Daoy (cell line): ENCODE measurements at regions not wholly inside any gene's neighbourhood (a gene's known extent, or its start where the extent isn't known, plus 50 kb on each side); places are given as distances from the start of the nearest gene placed in this dataset.

Source experiments
- DNase-seq: peaks from one replicate; pipeline ENCODE4 v3.0.0-alpha.2; 2015; ENCODE audit warnings: low read depth

DNA sequence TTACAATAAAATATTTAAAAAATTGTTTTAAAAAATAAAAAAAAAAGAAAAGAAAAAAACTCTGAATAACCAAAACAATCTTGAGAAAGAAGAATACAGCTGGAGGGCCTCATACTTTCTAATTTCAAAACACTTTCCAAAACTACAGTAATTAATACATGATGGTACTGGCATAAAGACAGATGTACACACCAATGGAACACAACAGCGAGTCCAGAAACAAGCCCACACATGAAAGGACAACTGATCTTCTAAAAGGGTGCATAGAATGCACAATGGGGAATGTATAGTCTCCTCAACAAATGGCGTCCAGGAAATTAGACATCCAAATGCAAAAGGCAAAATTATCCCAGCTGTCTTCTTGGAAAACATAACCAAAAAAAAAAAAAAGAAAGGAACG lies 99.6 kb downstream of the LURAP1L start:
- DNase-seq = no peak

DNA sequence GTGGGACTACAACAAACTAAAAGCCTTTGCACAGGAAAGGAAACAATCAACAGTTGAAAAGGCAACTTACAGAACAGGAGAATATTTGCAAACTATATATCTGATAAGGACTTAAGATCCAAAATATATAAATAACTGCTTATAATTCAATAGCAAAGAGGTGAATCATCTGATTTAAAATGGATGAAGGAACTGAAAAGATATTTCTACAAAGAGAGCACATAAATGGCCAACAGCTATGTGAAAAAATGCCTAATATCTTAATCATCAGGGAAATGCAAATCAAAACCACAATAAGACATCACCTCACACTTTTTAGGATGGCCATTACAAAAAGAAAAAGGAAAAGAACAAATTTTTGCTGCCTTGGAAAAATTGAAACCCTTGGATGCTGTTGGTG lies 100.4 kb downstream of the LURAP1L start:
- no peak for DNase-seq

DNA sequence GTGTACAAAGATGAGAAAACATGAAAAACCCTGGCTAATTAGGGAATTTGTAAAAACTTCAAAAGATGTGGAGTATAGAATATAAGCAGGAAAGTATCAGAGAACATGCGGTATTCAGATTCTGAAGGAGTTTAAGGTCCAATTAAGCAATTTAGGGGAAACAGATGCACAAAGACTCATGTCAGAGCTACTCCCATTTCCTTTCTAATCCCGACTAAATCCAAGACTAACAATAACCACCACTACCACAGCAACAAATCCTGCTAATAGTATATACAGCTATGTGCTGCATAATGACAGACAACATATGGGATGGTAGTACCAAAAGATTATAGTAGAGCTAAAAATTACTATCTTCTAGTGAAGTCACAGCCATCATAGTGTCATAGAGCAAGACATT lies 102.1 kb downstream of the LURAP1L start:
- DNase-seq = no peak

DNA sequence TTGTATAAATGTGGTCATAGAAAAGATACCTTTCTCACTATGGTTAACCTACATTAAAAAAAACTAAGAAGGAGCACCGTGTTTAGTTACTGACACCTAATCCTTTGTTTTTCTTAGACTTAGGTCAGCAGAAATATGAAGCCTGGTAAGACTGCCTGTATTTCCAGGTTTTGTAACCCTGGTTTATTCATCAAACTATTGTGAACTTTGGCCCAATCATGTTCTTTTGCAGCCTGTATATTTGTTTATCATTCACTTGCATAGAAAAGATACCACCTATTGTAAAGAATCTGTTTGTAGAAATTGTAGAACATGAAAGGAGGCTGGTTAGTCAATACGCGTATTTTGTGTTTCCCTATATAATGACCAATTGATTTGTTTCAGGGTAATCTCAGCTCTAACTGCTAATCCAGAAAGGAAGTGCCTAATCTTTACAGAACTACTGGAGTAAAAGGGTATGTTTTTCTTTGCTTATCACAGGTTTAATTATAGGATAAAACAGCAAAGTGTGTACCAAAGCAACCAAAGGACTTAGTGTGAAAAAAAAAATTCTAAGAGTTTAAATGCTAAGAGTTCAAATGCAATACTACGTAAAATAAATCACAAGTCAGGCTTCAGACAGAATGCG lies 103.6 kb downstream of the LURAP1L start:
- peak; percentile 23 for DNase-seq

DNA sequence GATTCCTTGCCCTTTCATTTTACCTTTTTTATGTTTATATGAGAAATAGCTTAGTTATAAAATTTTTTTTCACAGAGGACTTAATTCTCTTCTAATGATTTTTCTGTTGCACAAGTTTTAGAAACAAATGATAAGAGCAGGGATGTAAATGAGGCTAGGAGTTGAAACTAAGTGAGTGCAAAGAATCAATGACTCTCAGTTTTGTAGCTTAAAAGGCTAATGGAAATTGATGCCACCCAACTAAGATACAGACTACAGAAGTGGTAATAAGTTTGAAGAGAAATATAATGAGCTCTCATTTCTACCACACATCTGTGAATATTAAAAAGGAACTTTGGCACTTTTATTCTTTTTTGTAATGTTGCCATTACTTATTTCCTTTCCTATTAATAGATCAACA lies 105.1 kb downstream of the LURAP1L start:
- no peak for DNase-seq

DNA sequence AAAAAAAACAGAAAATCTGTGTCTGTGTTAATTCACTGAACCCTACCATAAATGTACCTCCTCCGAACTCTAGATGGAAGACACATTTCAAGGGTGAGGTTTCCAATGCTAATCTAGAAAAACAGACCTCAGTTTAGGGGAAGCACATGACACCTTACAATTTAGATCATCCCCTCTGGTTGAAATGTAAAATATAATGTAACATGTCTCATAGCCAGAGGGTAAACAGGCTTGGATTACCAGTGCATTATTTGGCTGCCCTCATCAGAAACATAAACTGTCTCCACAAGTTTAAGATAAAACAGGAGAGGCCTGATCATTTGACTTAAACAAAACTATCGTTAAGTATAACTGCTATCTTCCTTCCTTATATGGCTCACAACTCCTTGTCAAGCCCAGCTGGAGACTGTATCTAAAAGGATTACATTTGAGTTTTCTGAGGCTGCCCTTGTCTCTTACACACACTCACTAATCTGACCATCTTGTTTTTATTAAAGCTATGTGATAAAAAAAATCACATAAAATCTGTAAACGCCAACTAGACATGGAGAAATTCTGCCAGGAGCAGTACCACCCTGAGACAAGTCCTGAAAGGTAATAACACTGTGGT lies 105.7 kb downstream of the LURAP1L start:
- no peak for DNase-seq

DNA sequence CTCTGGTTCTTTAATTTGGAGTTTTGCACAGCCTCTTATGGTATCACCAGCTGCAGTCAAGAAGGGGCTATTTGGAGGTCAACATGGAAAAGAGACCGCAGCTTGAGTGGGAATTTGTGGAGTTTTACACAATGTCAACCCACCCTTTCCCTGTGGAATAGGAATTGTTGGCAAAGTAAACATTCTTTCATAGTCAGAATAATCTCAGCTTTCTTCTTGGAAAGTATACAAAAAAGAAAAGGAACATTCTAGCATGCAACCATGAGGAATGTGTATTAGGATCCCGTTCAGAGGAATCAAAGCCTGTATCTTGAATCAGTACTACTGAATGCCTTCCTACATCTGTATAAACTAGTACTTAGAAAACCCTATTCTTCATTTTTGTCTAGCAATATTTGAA lies 107.6 kb downstream of the LURAP1L start:
- DNase-seq = no peak

DNA sequence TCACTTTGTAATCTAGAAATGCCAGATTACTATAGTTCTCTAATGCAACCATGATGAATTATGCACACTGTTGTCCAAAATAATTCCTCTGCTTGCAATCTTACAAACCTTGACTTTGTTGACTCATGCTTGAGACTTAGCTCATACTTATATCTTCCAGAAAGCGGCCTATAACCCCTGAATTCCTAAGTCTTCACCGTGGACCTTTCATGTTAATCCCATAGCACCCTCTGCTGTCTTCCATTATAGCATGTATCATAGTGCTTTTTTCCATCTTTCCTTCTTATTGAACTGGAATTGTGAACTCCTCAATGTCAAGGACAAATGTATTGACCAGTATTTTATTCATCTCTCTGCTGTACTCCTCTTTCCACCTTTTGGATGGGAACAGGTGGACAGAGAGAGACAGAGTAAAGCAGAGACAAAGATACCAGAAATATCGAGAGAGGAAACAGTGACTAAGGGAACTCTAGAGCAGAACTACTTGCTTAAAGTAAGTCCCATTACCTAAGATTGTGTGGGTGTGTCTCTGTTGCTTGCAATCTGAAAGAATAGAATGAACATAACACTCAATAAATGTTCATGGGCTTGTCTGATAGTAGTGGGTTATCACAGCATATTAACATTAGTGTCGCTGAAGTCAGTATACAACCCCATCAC lies 110.0 kb downstream of the LURAP1L start:
- peak; percentile 64 for DNase-seq

DNA sequence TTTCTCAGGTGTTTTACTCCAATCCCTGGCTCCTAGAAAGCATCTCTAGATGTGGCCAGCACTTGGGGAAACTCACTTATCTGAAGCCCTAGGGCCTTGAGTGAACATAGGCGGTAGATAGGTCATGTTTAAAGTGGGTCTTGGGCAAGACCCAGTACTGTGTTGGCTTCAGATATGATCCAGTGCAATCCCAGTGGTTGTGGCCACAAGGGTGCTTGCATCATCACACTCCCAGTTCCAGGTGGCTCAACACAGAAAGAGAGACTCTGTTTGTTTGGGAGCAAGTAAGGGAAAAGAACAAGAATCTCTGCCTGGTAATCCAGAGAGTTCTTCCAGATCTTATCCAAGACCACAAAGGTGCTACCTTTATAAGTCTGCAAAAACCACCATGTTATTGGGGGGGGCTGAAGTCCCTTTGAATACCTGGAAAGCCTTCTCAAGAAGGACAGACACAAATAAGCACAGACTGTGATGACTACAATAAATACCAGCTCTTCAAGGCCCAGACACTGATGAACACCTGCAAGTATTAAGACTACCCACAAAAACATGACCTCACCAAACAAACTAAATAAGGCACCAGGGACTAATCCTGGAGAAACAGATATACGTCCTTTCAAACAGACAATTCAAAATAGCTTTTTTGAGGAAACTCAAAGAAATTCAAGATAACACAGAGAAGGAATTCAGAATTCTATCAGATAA lies 114.7 kb downstream of the LURAP1L start:
- no peak for DNase-seq

DNA sequence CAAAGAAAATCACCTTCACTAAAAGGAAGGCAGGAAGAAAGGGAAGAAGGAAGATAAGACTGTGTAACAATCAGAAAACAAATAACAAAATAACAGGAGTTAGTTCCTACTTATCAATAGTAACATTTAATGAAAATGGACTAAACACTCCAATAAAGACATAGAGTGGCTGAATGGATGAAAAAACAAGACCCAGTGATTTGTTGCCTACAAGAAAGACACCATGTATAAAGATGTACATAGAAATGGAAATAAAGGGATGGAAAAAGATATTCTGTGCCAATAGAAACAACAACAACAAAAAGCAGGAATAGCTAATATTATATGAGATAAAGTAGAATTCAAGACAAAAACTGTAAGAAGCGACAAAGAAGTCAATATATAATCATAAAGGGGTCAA lies 116.8 kb downstream of the LURAP1L start:
- no peak for DNase-seq

DNA sequence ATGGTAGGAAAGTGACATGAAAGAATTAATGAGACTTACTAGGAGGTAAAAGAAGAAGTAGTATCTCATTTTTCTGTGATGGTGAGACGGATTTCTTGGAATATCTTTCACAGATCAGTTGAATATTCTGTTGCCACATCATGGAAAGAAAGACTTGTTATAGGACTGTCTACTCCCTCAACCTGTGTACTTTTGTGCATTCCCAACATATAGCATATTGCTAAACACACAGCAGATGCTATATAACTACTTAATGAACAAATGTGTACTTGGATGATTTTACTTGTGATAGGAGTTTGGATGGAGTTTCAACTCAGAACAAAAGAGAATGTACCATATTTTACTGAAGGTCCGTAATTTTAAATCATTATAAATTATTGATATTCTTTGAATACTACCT lies 128.5 kb downstream of the LURAP1L start:
- no peak for DNase-seq

DNA sequence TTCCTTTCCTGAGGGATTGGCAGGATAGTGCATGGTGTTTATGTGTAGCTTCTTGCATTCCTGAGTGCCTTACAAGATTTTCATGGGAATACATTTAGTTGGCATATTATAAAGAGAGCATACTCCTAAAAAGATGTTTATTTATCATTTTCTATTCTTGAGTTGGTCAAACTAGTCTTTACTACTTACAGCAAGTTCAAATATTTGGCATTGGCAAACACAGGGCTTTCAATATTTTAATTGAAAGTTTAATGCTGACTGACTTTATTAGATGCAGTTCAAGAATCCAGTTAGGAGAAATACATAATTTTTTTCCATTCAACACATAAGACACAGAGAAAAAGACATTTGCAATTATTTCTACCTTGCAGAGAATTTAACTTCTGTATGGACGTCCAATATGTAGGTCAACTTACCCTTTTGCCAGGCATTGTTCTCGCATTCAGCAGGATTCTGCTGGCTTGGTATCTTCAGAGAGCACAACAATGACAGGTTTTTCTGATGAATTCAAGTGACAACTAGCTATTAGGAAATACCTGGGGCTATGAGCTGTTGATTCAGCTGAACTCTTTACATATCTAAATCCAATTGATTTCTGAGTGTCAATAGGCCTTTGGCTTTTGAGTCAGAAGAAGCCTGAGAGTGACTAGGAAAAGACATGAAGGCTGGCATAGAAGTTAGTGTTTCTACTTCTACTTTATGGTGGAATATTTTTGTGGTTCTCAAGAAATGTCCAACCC lies 129.6 kb downstream of the LURAP1L start:
- no peak for DNase-seq

DNA sequence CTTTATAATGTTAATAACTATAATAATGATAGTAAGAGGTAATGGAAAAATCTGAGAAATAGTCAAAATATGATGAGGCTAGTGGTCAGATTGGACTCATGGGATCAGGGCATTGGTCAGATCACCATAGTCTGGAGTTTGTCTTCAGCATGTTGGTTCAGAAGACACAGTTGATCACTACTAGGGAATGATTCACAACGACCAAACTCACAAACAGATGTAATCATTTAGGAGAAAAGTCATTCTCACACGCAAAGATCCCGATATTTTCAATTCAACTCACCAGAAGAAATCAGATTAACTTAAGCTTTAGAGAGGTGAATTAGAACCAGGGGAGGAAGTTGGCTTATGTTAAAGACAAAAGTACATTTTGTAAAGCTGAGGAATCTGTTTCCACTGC lies 131.8 kb downstream of the LURAP1L start:
- no peak for DNase-seq

DNA sequence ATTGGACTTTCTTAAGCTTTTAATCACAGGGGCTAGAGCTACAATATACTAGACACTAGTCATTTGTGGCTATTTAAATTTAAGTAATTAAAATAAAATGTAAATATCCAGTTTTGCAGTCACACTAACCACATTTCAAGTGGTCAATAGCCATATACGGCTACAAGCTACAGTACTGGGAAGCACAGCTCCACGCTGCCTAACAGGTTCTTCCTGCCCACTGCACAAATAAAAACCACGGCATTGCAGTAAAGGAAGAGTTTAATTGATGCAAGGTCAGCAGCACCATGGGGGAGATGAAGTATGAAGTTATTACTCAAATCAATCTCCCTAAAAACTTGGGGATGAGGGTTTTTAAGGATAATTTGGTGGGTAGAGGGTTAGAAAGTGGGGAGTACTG lies 134.1 kb downstream of the LURAP1L start:
- DNase-seq = no peak

DNA sequence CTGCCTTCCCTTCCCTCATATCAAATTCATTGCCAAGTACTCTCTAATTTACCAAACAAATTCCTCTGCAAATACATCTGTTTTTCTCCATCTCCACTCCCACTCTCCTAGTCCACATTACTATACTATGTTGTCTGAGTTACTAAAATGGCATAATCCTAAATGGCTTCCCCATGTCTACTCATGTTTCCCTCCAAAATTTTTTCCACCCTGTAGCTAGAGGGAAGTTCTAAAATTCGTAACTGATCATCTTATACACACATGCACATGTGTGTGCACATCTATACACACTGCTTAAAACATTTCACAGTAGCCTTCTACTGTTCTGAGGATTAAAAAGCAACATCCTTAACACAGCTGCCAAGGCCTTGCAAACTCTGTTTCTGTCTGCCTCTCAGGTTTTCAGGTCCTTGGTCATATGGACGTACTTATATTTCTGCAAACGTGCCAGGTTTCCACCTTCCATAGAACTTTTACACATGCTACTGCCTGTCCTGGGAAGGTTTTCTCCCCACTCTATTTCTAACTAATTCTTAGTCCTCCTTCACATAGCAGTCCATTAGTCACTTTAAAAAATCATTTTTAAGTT lies 140.6 kb downstream of the LURAP1L start:
- DNase-seq = no peak

DNA sequence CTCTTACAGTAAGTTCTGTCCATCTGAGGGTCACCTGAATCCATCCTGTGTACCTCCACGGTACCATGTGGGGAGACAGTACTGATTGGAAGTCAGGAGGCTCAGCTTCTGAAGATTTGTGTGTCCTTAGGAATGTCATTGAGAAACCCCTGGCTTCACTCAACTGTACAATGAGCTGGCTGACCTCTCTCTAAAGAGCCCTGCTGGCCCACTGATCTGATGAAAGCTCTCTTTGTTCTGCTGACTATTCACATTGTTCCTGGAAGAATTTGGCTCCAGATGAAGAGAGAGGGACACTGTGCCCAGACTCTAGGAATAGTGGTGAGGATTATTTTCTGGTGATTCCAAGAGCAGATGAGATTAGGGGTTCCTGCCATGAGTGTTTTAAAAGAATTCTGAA lies 141.2 kb downstream of the LURAP1L start:
- no peak for DNase-seq

DNA sequence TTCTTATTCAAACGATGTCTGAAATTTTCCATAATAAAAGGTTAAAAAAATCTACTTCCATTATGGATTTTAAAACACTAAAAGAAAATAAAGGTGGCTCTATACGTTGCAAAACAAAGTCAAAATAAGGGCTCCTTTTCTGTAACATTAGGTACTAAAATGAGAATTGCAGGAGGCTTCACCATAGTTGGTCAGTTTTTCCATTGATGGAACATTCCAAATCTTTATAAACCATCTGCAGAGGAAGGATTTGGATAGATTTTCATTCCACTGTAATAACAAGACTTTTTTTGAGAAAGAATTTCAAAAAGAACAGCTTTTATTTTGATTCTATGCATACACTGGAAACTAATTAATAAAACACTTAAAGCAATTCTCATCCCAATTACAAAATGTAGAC lies 145.6 kb downstream of the LURAP1L start:
- no peak for DNase-seq

DNA sequence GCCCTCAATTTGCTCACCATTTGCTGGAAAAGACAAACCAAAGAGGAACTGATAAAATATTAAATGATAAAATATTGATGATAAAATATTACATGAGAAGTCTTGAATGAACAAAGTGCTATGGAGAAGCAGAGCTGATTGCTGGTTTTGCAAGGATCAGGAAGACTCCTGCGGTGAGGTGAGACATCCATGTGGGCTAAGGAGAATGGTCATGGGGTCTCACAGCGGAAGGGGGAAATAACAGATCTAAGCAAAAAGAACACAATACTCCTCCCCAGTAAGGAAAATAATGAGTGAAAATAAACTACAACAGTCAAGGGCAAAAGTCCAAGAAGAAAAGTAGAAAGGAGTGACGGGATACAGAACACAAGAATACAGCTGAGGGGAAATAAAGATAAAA lies 146.8 kb downstream of the LURAP1L start:
- no peak for DNase-seq

DNA sequence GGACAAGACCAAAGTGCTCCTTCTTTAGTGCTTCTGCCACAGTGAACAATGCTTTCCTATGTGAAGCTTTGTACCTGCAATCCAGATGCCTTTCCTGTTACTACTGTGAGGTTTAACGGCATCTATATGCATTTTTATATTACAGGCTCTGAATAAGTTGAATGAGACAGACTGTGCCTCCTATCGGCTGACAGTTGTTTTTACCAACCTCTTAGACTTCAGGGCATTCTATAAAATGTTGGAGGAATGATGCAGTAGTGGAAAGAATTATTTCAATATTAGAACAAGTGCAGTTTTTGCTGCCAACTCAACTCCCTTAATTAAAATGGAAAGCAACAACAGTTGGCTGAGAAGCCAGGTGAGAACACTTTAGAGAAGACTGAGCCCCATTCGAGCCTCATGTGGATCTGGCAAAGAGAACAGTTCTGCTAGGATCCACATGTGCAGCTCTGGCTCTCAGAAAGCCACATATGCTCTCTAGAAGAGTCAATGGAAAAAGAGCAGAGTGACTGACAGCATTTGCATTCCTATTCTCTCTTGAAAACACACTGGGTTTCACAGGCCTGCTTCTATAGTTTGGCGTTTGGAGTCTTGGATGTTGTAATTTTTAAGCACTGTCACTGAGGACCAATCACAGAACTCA lies 147.5 kb downstream of the LURAP1L start:
- DNase-seq = no peak

DNA sequence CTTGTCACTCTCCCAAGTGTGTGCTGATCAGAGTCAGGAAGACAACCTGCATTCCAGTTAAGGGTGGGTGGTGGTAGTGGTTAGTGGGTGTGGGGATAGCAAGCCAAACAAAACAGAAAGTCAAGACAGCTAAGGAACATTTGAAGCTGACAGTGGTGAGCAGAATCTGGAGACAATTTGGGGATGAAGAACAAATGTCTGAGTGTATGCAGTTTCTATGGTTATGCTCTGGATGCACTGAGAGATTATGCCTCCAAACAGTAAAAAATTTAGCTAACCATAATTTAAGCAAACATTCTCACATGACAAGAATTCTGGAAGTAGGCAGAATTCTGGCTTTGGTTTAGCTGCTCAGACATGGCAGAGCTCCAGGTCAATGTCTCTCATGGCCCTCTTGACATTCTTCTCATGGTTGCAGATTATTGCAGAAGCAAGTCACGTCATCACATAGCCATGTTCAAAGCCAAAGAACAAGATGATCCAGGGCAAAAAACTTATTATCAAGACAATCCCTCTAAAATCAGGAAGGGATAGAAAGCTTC lies 148.7 kb downstream of the LURAP1L start:
- peak; percentile 17 for DNase-seq

DNA sequence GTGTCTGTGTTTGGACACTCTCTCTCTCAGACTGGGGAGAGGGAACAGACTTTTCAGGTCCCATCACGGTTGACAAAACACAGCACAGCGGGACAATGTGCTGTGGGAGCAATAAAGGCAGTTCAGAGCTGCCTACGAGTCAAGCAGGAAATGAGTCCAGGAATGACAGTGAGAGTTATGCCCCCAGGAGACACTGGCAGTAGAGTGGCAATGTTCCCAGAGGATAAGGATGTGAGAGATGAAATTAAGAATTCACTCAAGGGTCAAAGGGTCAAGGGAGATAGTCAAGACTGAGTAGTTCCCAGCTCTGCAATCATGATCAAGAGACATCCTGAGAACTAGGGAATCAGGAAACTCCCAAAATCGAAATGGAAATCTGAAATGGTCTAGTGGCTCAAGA lies 156.1 kb downstream of the LURAP1L start:
- peak; percentile 58 for DNase-seq
